Loucy (cell line): ENCODE measurements at regions not wholly inside any gene's neighbourhood (a gene's known extent, or its start where the extent isn't known, plus 50 kb on each side); places are given as distances from the start of the nearest gene placed in this dataset.

Experiments used
- H2AFZ ChIP-seq: fragments of 200-600 bp; sonication (generic); 2 replicates; pipeline ENCODE4 v1.6.0; 2016; ENCODE audit warnings: antibody characterized with exemption, mild to moderate bottlenecking, low read length, moderate library complexity
- H3F3A ChIP-seq: fragments of 200-600 bp; 2 replicates; pipeline ENCODE4 v1.6.0; 2016; ENCODE audit warnings: antibody characterized with exemption, low read depth, mild to moderate bottlenecking
- H3K27me3 ChIP-seq: fragments of 200-600 bp; sonication (generic); 2 replicates; pipeline ENCODE4 v1.6.1; 2014; ENCODE audit warnings: low read length, mild to moderate bottlenecking; ENCODE audit not compliant: insufficient read depth, poor library complexity, severe bottlenecking
- H3K36me3 ChIP-seq: fragments of 200-600 bp; sonication (generic); 2 replicates; pipeline ENCODE4 v1.6.1; 2016; ENCODE audit warnings: low read length; ENCODE audit not compliant: insufficient read depth
- H3K4me1 ChIP-seq: fragments of 200-600 bp; sonication (generic); 2 replicates; pipeline ENCODE4 v1.5.1; 2014; ENCODE audit warnings: low read length, mild to moderate bottlenecking; ENCODE audit not compliant: insufficient read depth, poor library complexity, severe bottlenecking
- H3K4me2 ChIP-seq: fragments of 200-600 bp; sonication (generic); 2 replicates; pipeline ENCODE4 v1.6.0; 2014; ENCODE audit warnings: antibody characterized with exemption, low read length, low read depth, mild to moderate bottlenecking; ENCODE audit not compliant: poor library complexity, severe bottlenecking
- H3K4me3 ChIP-seq: fragments of 200-600 bp; sonication (generic); 2 replicates; pipeline ENCODE4 v1.5.1; 2014; ENCODE audit warnings: low read length, mild to moderate bottlenecking, mixed read lengths; ENCODE audit not compliant: poor library complexity, severe bottlenecking
- H3K79me2 ChIP-seq: fragments of 200-600 bp; sonication (generic); 2 replicates; pipeline ENCODE4 v1.6.1; 2014; ENCODE audit warnings: low read length; ENCODE audit not compliant: insufficient read depth
- H3K9ac ChIP-seq: fragments of 200-600 bp; sonication (generic); 2 replicates; pipeline ENCODE4 v1.6.0; 2014; ENCODE audit warnings: mild to moderate bottlenecking, low read depth, low read length, moderate library complexity; ENCODE audit not compliant: poor library complexity, severe bottlenecking
- H3K9me2 ChIP-seq: fragments of 200-600 bp; sonication (generic); replicated peaks from 2 replicates; pipeline ENCODE4 v1.6.1; 2016; ENCODE audit warnings: low read depth, low read length, mixed read lengths
- H3K9me3 ChIP-seq: fragments of 200-600 bp; sonication (generic); 2 replicates; pipeline ENCODE4 v1.6.1; 2014; ENCODE audit warnings: mild to moderate bottlenecking, antibody characterized with exemption, low read length, low read depth; ENCODE audit not compliant: insufficient read depth
- H4K20me1 ChIP-seq: fragments of 200-600 bp; sonication (generic); 2 replicates; pipeline ENCODE4 v1.6.0; 2014; ENCODE audit warnings: antibody characterized with exemption, low read length, mild to moderate bottlenecking; ENCODE audit not compliant: insufficient read depth, poor library complexity, severe bottlenecking
- EZH2phosphoT487 ChIP-seq: fragments of 200-600 bp; IDR thresholded peaks from 2 replicates; pipeline ENCODE4 v1.6.1; 2018; ENCODE audit warnings: antibody characterized with exemption, mild to moderate bottlenecking, moderate library complexity, borderline replicate concordance
- TF ChIP-seq, protein P1 (sequence below): fragments of 200-600 bp; sonication (generic); conservative IDR thresholded peaks from 2 replicates; pipeline ENCODE4 v1.5.1; 2014; ENCODE audit warnings: mild to moderate bottlenecking, antibody characterized with exemption, low read length

DNA sequence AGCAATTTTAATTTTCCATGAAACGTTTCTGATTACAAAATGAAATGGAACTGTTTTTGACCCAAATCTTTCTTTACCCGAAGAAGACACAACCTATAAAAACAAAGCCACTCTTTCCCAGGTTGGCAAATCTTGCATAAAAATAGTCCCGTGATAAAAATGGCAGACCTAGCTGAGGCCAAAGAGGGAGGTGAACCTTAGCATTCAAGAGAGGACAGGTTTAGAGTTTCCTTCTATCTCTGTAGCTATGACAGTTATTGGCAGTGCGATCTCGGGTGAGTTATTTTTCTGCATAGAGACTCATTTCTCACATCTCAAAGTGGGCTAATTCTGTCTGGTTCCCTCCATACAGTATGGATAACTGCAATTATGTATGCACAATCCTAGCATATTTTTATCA is 241.4 kb downstream of the MAP2K6 start:
- no peaks in the 10 kb centered on the region for H3K4me1 ChIP-seq
- no peaks in the 10 kb centered on the region for H3K9me3 ChIP-seq
- H3K9ac ChIP-seq, result no peak overlapping the region
- no peaks in the 10 kb centered on the region for H3K79me2 ChIP-seq
- H3K9me2 ChIP-seq, result no peaks in the 10 kb centered on the region
- no peak overlapping the region for H3K4me2 ChIP-seq
- no peaks in the 10 kb centered on the region for H3K27me3 ChIP-seq
- no peak overlapping the region for H2AFZ ChIP-seq
- no peaks in the 10 kb centered on the region for H3F3A ChIP-seq
- no peak overlapping the region for H3K4me3 ChIP-seq
- TF ChIP-seq EZH2phosphoT487, result no peak
- TF ChIP-seq, protein P1, sequence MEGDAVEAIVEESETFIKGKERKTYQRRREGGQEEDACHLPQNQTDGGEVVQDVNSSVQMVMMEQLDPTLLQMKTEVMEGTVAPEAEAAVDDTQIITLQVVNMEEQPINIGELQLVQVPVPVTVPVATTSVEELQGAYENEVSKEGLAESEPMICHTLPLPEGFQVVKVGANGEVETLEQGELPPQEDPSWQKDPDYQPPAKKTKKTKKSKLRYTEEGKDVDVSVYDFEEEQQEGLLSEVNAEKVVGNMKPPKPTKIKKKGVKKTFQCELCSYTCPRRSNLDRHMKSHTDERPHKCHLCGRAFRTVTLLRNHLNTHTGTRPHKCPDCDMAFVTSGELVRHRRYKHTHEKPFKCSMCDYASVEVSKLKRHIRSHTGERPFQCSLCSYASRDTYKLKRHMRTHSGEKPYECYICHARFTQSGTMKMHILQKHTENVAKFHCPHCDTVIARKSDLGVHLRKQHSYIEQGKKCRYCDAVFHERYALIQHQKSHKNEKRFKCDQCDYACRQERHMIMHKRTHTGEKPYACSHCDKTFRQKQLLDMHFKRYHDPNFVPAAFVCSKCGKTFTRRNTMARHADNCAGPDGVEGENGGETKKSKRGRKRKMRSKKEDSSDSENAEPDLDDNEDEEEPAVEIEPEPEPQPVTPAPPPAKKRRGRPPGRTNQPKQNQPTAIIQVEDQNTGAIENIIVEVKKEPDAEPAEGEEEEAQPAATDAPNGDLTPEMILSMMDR, result no peak
- H4K20me1 ChIP-seq, result no peaks in the 10 kb centered on the region
- H3K36me3 ChIP-seq, result no peaks in the 10 kb centered on the region

DNA sequence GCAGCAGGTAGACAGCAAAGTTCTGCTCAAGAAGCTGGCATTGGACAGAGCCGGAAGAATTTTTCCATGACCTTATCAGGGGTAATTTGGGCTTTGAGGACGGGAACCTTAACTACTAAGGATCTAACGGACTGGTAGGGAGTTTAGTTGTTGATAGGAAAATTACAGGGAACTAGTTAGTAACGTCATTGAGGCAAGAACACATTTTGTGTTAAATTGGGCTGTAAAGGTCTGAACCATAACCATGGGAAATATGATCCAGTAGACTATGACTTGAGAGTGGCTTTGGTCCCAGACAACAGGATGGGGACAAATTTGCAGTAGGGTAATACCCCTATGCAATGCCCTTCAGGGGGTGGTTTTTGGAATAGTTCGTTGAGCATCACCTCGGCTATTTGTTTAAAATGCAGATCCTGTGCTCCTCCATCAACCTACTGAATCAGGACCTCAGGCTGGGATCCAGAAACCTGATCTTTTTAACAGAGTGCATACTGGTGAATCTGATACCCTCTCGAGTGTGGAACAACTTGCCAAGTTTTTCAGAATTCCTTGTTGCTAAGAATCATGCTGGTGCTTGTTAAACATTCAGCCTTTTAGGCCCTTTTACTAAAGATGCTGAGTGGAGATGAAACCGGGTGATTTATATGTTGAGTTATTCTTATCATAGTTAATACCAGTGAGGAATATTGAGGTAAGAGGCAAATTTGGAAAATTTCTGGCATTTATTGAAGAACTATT is 255.1 kb downstream of the MAP2K6 start:
- Histone ChIP-seq H3K9ac (no peak overlapping the region), H3K9me2 (no peaks in the 10 kb centered on the region), H3K4me3 (no peak overlapping the region), H3K4me1 (no peaks in the 10 kb centered on the region), H3K27me3 (no peaks in the 10 kb centered on the region), H3K9me3 (no peaks in the 10 kb centered on the region), H2AFZ (no peak overlapping the region), H3K4me2 (no peak overlapping the region), H3F3A (no peaks in the 10 kb centered on the region), H4K20me1 (no peaks in the 10 kb centered on the region), H3K36me3 (no peaks in the 10 kb centered on the region), H3K79me2 (no peaks in the 10 kb centered on the region)
- TF ChIP-seq, protein P1, result no peak
- no peak for TF ChIP-seq EZH2phosphoT487

DNA sequence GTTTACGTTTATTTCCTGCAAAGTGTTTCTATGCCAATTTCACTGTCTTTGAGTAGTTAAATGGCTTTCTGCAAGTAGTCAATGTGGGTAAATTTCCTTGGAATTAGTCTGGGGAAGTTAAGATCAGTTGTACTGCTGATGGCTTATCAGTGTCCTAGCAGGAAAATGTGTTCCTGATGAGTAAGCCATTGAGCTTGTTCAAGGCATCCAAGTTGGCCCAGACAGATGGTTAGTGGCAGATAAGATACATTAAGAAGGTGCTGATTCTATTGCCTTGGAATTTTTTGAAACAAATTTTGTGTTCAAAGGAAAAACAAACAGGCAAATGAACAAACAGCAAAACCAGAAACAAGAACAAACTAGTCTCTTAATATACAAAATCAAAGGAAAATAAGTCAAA is 258.4 kb downstream of the MAP2K6 start:
- Histone ChIP-seq H3K36me3 (no peaks in the 10 kb centered on the region), H3K27me3 (no peaks in the 10 kb centered on the region), H3K4me3 (no peak overlapping the region), H3K9me3 (no peaks in the 10 kb centered on the region), H4K20me1 (no peaks in the 10 kb centered on the region), H3F3A (no peaks in the 10 kb centered on the region), H2AFZ (no peak overlapping the region), H3K79me2 (no peaks in the 10 kb centered on the region), H3K9ac (no peak overlapping the region), H3K4me1 (no peaks in the 10 kb centered on the region), H3K9me2 (no peaks in the 10 kb centered on the region), H3K4me2 (no peak overlapping the region)
- TF ChIP-seq, protein P1, result no peak
- no peak for TF ChIP-seq EZH2phosphoT487
